Karpas-422 (cell line): ENCODE measurements at regions not wholly inside any gene's neighbourhood (a gene's known extent, or its start where the extent isn't known, plus 50 kb on each side); places are given as distances from the start of the nearest gene placed in this dataset.
"Not testable (repeated sequence)": the region's sequence is repeated elsewhere in the genome, so short reads cannot be mapped to it uniquely, and the experiment has no call there.

Experiments
- DNase-seq: peaks from one replicate; pipeline ENCODE4 v3.0.0-alpha.2; 2015
- H2AFZ ChIP-seq: fragments of 200-600 bp; sonication (generic); 2 replicates; pipeline ENCODE4 v1.6.1; 2014; ENCODE audit warnings: antibody characterized with exemption, low read length, mixed read lengths
- H3K27ac ChIP-seq: fragments of 200-600 bp; sonication (generic); 2 replicates; pipeline ENCODE4 v1.5.1; 2014; ENCODE audit warnings: mild to moderate bottlenecking, low read length, moderate library complexity
- H3K27me3 ChIP-seq: fragments of 200-600 bp; sonication (generic); 2 replicates; pipeline ENCODE4 v1.6.1; 2014; ENCODE audit warnings: low read length, mixed read lengths
- H3K36me3 ChIP-seq: fragments of 200-600 bp; sonication (generic); 2 replicates; pipeline ENCODE4 v1.6.1; 2014; ENCODE audit warnings: low read length, mixed read lengths; ENCODE audit not compliant: insufficient read depth
- H3K4me1 ChIP-seq: fragments of 200-600 bp; sonication (generic); 2 replicates; pipeline ENCODE4 v1.6.1; 2014; ENCODE audit warnings: mild to moderate bottlenecking, low read length, mixed read lengths
- H3K4me2 ChIP-seq: fragments of 200-600 bp; sonication (generic); 2 replicates; pipeline ENCODE4 v1.6.1; 2014; ENCODE audit warnings: low read length, low read depth, mild to moderate bottlenecking; ENCODE audit not compliant: poor library complexity, severe bottlenecking
- H3K4me3 ChIP-seq: fragments of 200-600 bp; sonication (generic); 2 replicates; pipeline ENCODE4 v1.5.1; 2014; ENCODE audit warnings: mild to moderate bottlenecking, antibody characterized with exemption, low read length, mixed read lengths
- H3K79me2 ChIP-seq: fragments of 200-600 bp; sonication (generic); 2 replicates; pipeline ENCODE4 v1.6.1; 2014; ENCODE audit warnings: mild to moderate bottlenecking, low read length, mixed read lengths
- H3K9ac ChIP-seq: fragments of 200-600 bp; sonication (generic); 2 replicates; pipeline ENCODE4 v1.6.0; 2014; ENCODE audit warnings: low read length
- H3K9me2 ChIP-seq: fragments of 200-600 bp; sonication (generic), shearing (Covaris generic); replicated peaks from 2 replicates; pipeline ENCODE4 v1.6.0; 2014; ENCODE audit warnings: mild to moderate bottlenecking, low read length, moderate library complexity; ENCODE audit not compliant: insufficient read depth
- H3K9me3 ChIP-seq: fragments of 300-700, 200-600 bp; sonication (generic); 2 replicates; pipeline ENCODE4 v1.6.1; 2014; ENCODE audit warnings: low read length, mixed read lengths
- H4K20me1 ChIP-seq: fragments of 200-600 bp; sonication (generic); 2 replicates; pipeline ENCODE4 v1.6.1; 2014; ENCODE audit warnings: mild to moderate bottlenecking, antibody characterized with exemption, low read length, low read depth; ENCODE audit not compliant: insufficient read depth

DNA sequence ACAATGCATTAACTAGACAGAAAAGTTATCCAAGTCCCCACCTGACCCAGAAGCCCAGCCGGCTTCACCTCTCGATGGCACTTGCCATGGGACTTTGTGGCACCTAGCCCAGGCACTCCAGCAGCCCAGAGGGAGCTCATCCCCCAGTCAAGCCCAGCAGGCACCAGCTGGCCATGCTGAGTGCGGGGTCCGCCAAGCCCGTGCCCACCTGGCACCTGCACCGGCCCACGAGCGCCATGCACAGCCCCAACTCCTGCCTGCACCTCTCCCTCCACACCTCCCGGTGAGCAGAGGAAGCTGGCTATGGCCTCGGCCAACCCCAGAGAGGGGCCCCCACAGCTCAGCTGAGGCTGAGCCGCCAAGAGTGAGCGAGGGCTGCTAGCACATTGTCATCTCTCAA, 1759.1 kb downstream of the OLFM4 start:
- H3K27ac ChIP-seq = no peak overlapping the region
- no peaks in the 10 kb centered on the region for H3K79me2 ChIP-seq
- H3K9ac ChIP-seq = no peak overlapping the region
- no peak overlapping the region for H2AFZ ChIP-seq
- no peak overlapping the region for H3K4me2 ChIP-seq
- H3K4me3 ChIP-seq = no peak overlapping the region
- no peaks in the 10 kb centered on the region for H3K27me3 ChIP-seq
- no peaks in the 10 kb centered on the region for H3K36me3 ChIP-seq
- no peak for DNase-seq
- no peaks in the 10 kb centered on the region for H4K20me1 ChIP-seq
- H3K9me3 ChIP-seq = peaks cover 34% of the 10 kb centered on the region
- H3K9me2 ChIP-seq = no peaks in the 10 kb centered on the region
- no peaks in the 10 kb centered on the region for H3K4me1 ChIP-seq

DNA sequence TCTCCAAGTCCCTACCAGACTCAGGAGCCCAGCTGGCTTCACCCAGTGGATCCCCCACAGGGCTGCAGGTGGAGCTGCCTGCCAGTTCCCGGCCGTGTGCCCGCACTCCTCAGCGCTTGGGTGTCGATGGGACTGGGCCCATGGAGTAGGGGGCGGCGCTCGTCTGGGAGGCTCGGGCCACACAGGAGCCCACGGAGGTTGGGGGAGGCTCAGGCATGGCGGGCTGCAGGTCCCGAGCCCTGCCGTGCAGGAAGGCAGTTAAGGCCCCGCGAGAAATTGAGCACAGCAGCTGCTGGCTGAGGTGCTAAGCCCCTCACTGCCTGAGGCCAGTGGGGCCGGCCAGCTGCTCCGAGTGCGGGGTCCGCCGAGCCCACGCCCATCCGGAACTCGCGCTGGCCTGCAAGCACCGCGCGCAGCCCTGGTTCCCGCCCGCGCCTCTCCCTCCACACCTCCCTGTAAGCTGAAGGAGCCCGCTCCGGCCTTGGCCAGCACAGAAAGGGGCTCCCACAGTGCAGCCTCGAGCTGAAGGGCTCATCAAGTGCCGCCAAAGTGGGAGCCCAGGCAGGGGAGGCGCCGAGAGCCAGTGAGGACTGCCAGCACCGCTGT, 1771.1 kb downstream of the OLFM4 start:
- Histone ChIP-seq H3K9ac (no peak overlapping the region), H3K4me3 (no peak overlapping the region), H3K27me3 (no peaks in the 10 kb centered on the region), H4K20me1 (no peaks in the 10 kb centered on the region), H3K27ac (no peak overlapping the region), H3K9me3 (peaks cover 43% of the 10 kb centered on the region), H3K36me3 (no peaks in the 10 kb centered on the region), H3K9me2 (no peaks in the 10 kb centered on the region), H3K4me1 (no peaks in the 10 kb centered on the region), H2AFZ (no peak overlapping the region), H3K79me2 (no peaks in the 10 kb centered on the region), H3K4me2 (no peak overlapping the region)
- no peak for DNase-seq

DNA sequence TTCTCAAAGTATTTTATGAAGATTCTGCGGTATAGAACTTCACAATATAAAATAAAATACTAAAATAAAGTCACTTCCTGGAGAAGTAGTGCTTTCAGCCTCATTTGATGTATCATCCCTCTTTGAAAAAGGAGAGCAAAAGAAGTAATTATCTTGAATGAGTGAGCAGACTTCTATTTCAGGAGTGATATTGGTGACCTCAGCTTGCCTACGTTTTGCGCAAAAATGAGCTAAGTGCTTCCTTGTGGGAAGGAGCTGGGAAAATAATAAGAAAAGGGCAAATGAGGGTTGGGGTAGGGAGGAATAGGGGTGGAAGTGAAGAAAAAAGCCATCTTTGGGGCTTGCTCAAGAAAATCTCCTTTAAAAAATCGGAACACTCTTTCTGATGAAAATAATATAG, 1773.6 kb downstream of the OLFM4 start:
- Histone ChIP-seq H3K4me2 (no peak overlapping the region), H3K9me3 (peaks cover 41% of the 10 kb centered on the region), H3K9ac (no peak overlapping the region), H4K20me1 (no peaks in the 10 kb centered on the region), H2AFZ (no peak overlapping the region), H3K27me3 (no peaks in the 10 kb centered on the region), H3K27ac (no peak overlapping the region), H3K36me3 (no peaks in the 10 kb centered on the region), H3K4me3 (no peak overlapping the region), H3K4me1 (no peaks in the 10 kb centered on the region), H3K9me2 (no peaks in the 10 kb centered on the region), H3K79me2 (no peaks in the 10 kb centered on the region)
- DNase-seq = no peak

DNA sequence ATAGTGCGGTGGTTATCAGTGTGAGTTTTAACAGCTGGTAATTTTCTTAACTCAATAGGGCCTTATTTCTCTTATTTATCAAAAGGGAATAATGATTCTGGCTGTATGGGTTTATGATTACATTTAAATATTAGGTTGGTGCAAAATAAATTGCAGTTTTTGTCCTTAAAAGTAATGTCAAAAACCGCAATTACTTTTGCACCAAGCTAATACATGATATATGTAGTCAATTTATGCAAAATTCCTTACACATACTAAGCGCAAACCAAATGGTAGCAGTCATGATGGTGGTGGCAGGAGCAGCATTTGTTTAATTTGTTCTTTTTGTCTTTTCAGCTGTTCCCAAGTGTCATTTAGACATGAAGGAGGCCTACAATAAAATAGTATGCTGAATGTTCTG, 1777.1 kb downstream of the OLFM4 start:
- H3K4me1 ChIP-seq = no peaks in the 10 kb centered on the region
- no peak overlapping the region for H3K4me2 ChIP-seq
- no peaks in the 10 kb centered on the region for H4K20me1 ChIP-seq
- no peak overlapping the region for H3K27ac ChIP-seq
- no peak overlapping the region for H2AFZ ChIP-seq
- no peaks in the 10 kb centered on the region for H3K79me2 ChIP-seq
- no peak overlapping the region for H3K9ac ChIP-seq
- no peak for DNase-seq
- no peak overlapping the region for H3K4me3 ChIP-seq
- no peaks in the 10 kb centered on the region for H3K9me2 ChIP-seq
- no peaks in the 10 kb centered on the region for H3K27me3 ChIP-seq
- H3K9me3 ChIP-seq = peaks cover 37% of the 10 kb centered on the region
- no peaks in the 10 kb centered on the region for H3K36me3 ChIP-seq

DNA sequence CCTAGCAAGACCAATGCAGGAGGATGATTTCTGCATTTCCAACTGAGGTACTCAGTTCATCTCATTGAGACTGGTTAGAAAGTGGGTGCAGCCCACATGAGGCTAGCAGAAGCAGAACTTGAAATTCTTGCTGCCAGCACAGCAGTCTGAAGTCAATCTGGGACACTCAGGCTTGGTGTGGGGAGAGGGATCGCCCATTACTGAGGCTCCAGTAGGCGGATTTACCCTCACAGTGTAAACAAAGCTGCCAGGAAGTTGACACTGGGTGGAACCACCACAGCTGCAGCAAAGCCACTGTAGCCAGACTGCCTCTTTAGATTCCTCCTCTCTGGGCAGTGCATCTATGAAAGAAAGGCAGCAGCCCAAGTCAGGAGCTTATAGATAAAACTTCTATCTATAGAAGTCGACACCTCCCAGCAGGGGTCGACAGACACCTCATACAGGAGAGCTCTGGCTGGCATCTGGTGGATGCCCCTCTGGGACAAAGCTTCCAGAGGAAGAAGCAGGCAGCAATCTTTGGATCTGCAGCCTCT, 1793.4 kb downstream of the OLFM4 start:
- not testable (repeated sequence) for H2AFZ ChIP-seq, H3K36me3 ChIP-seq

DNA sequence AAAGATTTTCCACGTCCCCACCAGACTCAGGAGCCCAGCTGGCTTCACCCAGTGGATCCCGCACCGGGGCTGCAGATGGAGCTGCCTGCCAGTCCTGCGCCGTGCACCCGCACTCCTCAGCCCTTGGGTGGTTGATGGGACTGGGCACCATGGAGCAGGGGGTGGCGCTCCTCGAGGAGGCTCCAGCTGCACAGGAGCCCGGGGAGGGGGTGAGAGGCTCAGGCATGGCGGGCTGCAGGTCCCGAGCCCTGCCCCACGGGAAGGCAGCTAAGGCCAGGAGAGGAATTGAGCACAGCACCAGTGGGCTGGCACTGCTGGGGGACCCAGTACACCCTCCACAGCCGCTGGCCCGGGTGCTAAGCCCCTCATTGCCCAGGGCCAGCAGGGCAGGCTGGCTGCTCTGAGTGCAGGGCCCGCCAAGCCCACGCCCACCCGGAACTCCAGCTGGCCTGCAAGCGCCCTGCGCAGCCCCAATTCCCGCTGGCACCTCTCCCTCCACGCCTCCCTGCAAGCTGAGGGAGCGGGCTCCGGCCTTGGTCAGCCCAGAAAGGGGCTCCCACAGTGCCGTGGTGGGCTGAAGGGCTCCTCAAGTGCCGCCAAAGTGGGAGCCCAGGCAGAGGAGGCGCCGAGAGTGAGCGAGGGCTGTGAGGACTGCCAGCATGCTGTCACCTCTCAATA, 1800.9 kb downstream of the OLFM4 start:
- not testable (repeated sequence) for H3K27ac ChIP-seq, H3K79me2 ChIP-seq, H2AFZ ChIP-seq, H3K9ac ChIP-seq, H4K20me1 ChIP-seq, H3K36me3 ChIP-seq, H3K27me3 ChIP-seq, H3K4me1 ChIP-seq, DNase-seq, H3K9me2 ChIP-seq, H3K4me3 ChIP-seq, H3K4me2 ChIP-seq
- peaks cover 23% of the 10 kb centered on the region for H3K9me3 ChIP-seq

More for the DNA sequence above, 1793.4 kb downstream of the OLFM4 start:
- not testable (repeated sequence) for H3K9ac ChIP-seq, H3K4me2 ChIP-seq, H4K20me1 ChIP-seq, H3K27me3 ChIP-seq, H3K27ac ChIP-seq, H3K4me1 ChIP-seq, H3K4me3 ChIP-seq, H3K9me2 ChIP-seq, H3K79me2 ChIP-seq, DNase-seq
- H3K9me3 ChIP-seq = peaks cover 29% of the 10 kb centered on the region

DNA sequence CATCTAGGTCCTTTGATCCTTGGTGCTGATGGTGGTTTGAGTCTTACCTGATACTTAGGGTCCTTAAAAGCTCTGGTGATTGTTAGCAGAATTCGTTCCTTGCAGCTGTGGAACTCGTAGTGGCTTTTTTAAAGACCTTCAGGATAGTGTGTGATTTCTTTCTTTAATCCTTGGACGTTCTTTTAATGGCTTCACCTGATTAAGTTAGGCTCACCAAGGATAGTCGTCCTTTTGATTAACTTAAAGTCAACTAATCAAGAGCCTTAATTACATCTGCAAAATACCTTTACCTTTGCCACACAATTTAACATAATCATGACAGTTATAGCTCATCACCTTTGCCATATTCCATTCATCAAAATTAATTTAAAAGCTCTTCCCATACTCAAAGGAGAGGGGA, 1807.7 kb downstream of the OLFM4 start:
- peaks cover 36% of the 10 kb centered on the region for H3K9me3 ChIP-seq
- H3K79me2 ChIP-seq = no peaks in the 10 kb centered on the region
- no peaks in the 10 kb centered on the region for H3K27me3 ChIP-seq
- no peaks in the 10 kb centered on the region for H3K4me1 ChIP-seq
- H3K4me2 ChIP-seq = no peak overlapping the region
- H4K20me1 ChIP-seq = no peaks in the 10 kb centered on the region
- no peak overlapping the region for H3K27ac ChIP-seq
- H3K9me2 ChIP-seq = no peaks in the 10 kb centered on the region
- no peaks in the 10 kb centered on the region for H3K36me3 ChIP-seq
- no peak overlapping the region for H2AFZ ChIP-seq
- H3K9ac ChIP-seq = no peak overlapping the region
- H3K4me3 ChIP-seq = no peak overlapping the region
- no peak for DNase-seq

DNA sequence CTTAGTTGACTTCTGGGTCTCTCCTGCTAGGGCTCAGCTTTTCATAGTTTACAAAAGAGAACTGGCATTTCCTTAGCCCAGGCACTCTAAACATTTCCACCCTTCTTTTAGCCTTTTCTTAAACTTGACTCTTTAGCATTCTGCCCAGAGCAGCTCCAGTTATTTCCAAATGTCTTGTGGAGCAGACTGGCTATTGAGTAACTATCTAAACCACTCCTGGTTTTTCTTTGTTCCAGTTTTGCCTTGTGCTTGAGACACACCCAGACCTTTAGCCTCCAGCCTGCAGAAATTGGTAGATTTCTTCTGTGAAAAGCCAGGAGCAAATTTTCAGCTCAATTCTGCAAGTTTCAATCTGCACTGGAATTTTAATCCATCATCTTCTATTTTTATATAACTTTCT, 1813.1 kb downstream of the OLFM4 start:
- Histone ChIP-seq H3K9ac (no peak overlapping the region), H3K79me2 (no peaks in the 10 kb centered on the region), H2AFZ (no peak overlapping the region), H3K4me3 (no peak overlapping the region), H4K20me1 (no peaks in the 10 kb centered on the region), H3K36me3 (no peaks in the 10 kb centered on the region), H3K4me1 (no peaks in the 10 kb centered on the region), H3K4me2 (no peak overlapping the region), H3K27ac (no peak overlapping the region), H3K9me2 (no peaks in the 10 kb centered on the region), H3K27me3 (no peaks in the 10 kb centered on the region), H3K9me3 (peaks cover 21% of the 10 kb centered on the region)
- DNase-seq = no peak
